NCI-H2227 (cell line): ENCODE measurements at regions not wholly inside any gene's neighbourhood (a gene's known extent, or its start where the extent isn't known, plus 50 kb on each side); places are given as distances from the start of the nearest gene placed in this dataset.

ENCODE experiments used
- DNase-seq: peaks from one replicate; lab custom pipeline; 2025; ENCODE audit not compliant: unreplicated experiment; lab: John Stamatoyannopoulos, UW

GRCh38 chr11:13868710-13869397 lies 93.7 kb upstream of the SPON1 start:
- no peak for DNase-seq

- no peak for DNase-seq
Observed at GRCh38 chr11:13869398-13869886, 93.1 kb upstream of the SPON1 start.

- DNase-seq: no peak
Observed at GRCh38 chr11:13874597-13874996, 87.9 kb upstream of the SPON1 start.

GRCh38 chr11:13875643-13876042 lies 86.9 kb upstream of the SPON1 start:
- DNase-seq: no peak

GRCh38 chr11:13876423-13876822 lies 86.1 kb upstream of the SPON1 start:
- DNase-seq: no peak

- no peak for DNase-seq
Observed at GRCh38 chr11:13878077-13878476, 84.4 kb upstream of the SPON1 start.

- no peak for DNase-seq
Observed at GRCh38 chr11:13880634-13881033, 81.9 kb upstream of the SPON1 start.

GRCh38 chr11:13881226-13881905 lies 81.2 kb upstream of the SPON1 start:
- DNase-seq: no peak

GRCh38 chr11:13883042-13883441 lies 79.5 kb upstream of the SPON1 start:
- DNase-seq: no peak

GRCh38 chr11:13883589-13883988 lies 78.9 kb upstream of the SPON1 start:
- DNase-seq: no peak

- no peak for DNase-seq
Observed at GRCh38 chr11:13884158-13884799, 78.2 kb upstream of the SPON1 start.

GRCh38 chr11:13885083-13885482 lies 77.4 kb upstream of the SPON1 start:
- no peak for DNase-seq

- DNase-seq: peak; percentile 20
Observed at GRCh38 chr11:13889552-13890249, 72.8 kb upstream of the SPON1 start.

- no peak for DNase-seq
Observed at GRCh38 chr11:13891911-13892310, 70.6 kb upstream of the SPON1 start.

- DNase-seq: no peak
Observed at GRCh38 chr11:13896175-13896980, 66.1 kb upstream of the SPON1 start.

- no peak for DNase-seq
Observed at GRCh38 chr11:13896981-13897353, 65.6 kb upstream of the SPON1 start.

GRCh38 chr11:13897646-13898276 lies 64.8 kb upstream of the SPON1 start:
- no peak for DNase-seq

- no peak for DNase-seq
Observed at GRCh38 chr11:13899603-13900002, 62.9 kb upstream of the SPON1 start.

GRCh38 chr11:13902523-13902922 lies 60.0 kb upstream of the SPON1 start:
- DNase-seq: no peak

GRCh38 chr11:13905137-13905781 lies 57.3 kb upstream of the SPON1 start:
- no peak for DNase-seq
